HEK293 (cell line): ENCODE measurements at regions not wholly inside any gene's neighbourhood (a gene's known extent, or its start where the extent isn't known, plus 50 kb on each side); places are given as distances from the start of the nearest gene placed in this dataset.
"Not testable (repeated sequence)": the region's sequence is repeated elsewhere in the genome, so short reads cannot be mapped to it uniquely, and the experiment has no call there.

ENCODE experiments used
- CTCF ChIA-PET: fragments of 350-600 bp; formaldehyde crosslinking; extraction: SDS; loops from one replicate; lab custom pipeline; 2021; ENCODE audit warnings: antibody characterized with exemption; lab: Yijun Ruan, JAX
- POLR2A ChIA-PET: fragments of 300-600 bp; formaldehyde crosslinking; extraction: SDS; loops from one replicate; lab custom pipeline; 2020; ENCODE audit warnings: antibody characterized with exemption, inconsistent platforms; lab: Yijun Ruan, JAX
- H3K27ac ChIP-seq: fragments of 200-500 bp; sonication (Bioruptor generic); 2 replicates; pipeline ENCODE4 v1.5.1; 2014; ENCODE audit warnings: low read depth, low read length, control low read depth, inconsistent platforms; ENCODE audit errors: extremely low read depth
- H3K36me3 ChIP-seq, 2 experiments: fragments of 200-500 bp in 1 of 2; sonication (Bioruptor generic) in 1 of 2; 1 replicate in 1 of 2; 2 replicates in 1 of 2; pipeline ENCODE4 v1.5.1; 2014 to 2017; ENCODE audit warnings: inconsistent platforms in 2 of 2, low read length in 2 of 2; ENCODE audit not compliant: control insufficient read depth in 2 of 2, insufficient read depth in 1 of 2
- H3K4me1 ChIP-seq: fragments of 200-500 bp; sonication (Bioruptor generic); 2 replicates; pipeline ENCODE4 v1.5.1; 2014; ENCODE audit warnings: mild to moderate bottlenecking, low read length, inconsistent platforms; ENCODE audit not compliant: control insufficient read depth, insufficient read depth
- H3K4me3 ChIP-seq: 2 replicates; pipeline ENCODE4 v1.5.1; 2011; ENCODE audit warnings: low read depth, mild to moderate bottlenecking, control low read depth, low read length, moderate library complexity
- H3K9me3 ChIP-seq: fragments of 200-500 bp; sonication (Bioruptor generic); 2 replicates; pipeline ENCODE4 v1.5.1; 2014; ENCODE audit warnings: low read depth, low read length, inconsistent platforms; ENCODE audit not compliant: control insufficient read depth, insufficient read depth
- BCL11B ChIP-seq: fragments of 450-650 bp; formaldehyde crosslinking; IDR thresholded peaks from 2 replicates; pipeline ENCODE4 v1.5.1; 2016; ENCODE audit warnings: low read depth, missing biosample characterization, missing genetic modification characterization
- EGR2 ChIP-seq: fragments of 450-650 bp; formaldehyde crosslinking; IDR thresholded peaks from 2 replicates; pipeline ENCODE4 v1.5.1; 2016; ENCODE audit warnings: low read depth, missing biosample characterization, missing genetic modification characterization
- GLIS1 ChIP-seq: fragments of 450-650 bp; formaldehyde crosslinking; IDR thresholded peaks from 2 replicates; pipeline ENCODE4 v1.5.1; 2016; ENCODE audit warnings: missing biosample characterization, missing genetic modification characterization
- GLIS2 ChIP-seq: fragments of 450-650 bp; formaldehyde crosslinking; IDR thresholded peaks from 2 replicates; pipeline ENCODE4 v1.5.1; 2016; ENCODE audit warnings: missing biosample characterization, missing genetic modification characterization
- HOXA7 ChIP-seq: sonication (generic); formaldehyde crosslinking; IDR thresholded peaks from 2 replicates; pipeline ENCODE4 v1.8.1; 2022; ENCODE audit warnings: missing genetic modification reagents, borderline replicate concordance
- HOXD13 ChIP-seq: sonication (generic); formaldehyde crosslinking; IDR thresholded peaks from 2 replicates; pipeline ENCODE4 v1.8.0; 2022; ENCODE audit warnings: missing genetic modification reagents, borderline replicate concordance
- IKZF3 ChIP-seq: fragments of 450-650 bp; IDR thresholded peaks from 2 replicates; pipeline ENCODE4 v1.5.0; 2018; ENCODE audit warnings: missing biosample characterization, mild to moderate bottlenecking, missing genetic modification characterization, moderate library complexity
- INSM2 ChIP-seq: fragments of 450-650 bp; formaldehyde crosslinking; IDR thresholded peaks from 2 replicates; pipeline ENCODE4 v1.5.1; 2016; ENCODE audit warnings: missing biosample characterization, missing genetic modification characterization
- RBAK ChIP-seq: fragments of 450-650 bp; formaldehyde crosslinking; IDR thresholded peaks from 2 replicates; pipeline ENCODE4 v1.5.1; 2016; ENCODE audit warnings: missing biosample characterization, missing genetic modification characterization
- SETDB1 ChIP-seq: IDR thresholded peaks from one replicate; pipeline ENCODE4 v1.6.1; 2017; ENCODE audit warnings: mild to moderate bottlenecking, low read length, moderate library complexity, mixed read lengths; ENCODE audit not compliant: insufficient read length
- YY2 ChIP-seq: fragments of 450-650 bp; formaldehyde crosslinking; IDR thresholded peaks from 2 replicates; pipeline ENCODE4 v1.5.1; 2016; ENCODE audit warnings: missing biosample characterization, missing genetic modification characterization
- ZFP69B ChIP-seq: fragments of 450-650 bp; formaldehyde crosslinking; IDR thresholded peaks from 2 replicates; pipeline ENCODE4 v1.5.1; 2016; ENCODE audit warnings: missing biosample characterization, missing genetic modification characterization
- ZNF10 ChIP-seq: fragments of 450-650 bp; formaldehyde crosslinking; IDR thresholded peaks from 2 replicates; pipeline ENCODE4 v1.5.1; 2017; ENCODE audit warnings: missing biosample characterization, missing genetic modification characterization
- ZNF311 ChIP-seq: fragments of 450-650 bp; formaldehyde crosslinking; IDR thresholded peaks from 2 replicates; pipeline ENCODE4 v1.5.1; 2017; ENCODE audit warnings: missing biosample characterization, missing genetic modification characterization, borderline replicate concordance
- ZNF354C ChIP-seq: fragments of 450-650 bp; formaldehyde crosslinking; IDR thresholded peaks from 2 replicates; pipeline ENCODE4 v1.5.1; 2016; ENCODE audit warnings: missing biosample characterization, missing genetic modification characterization, low read depth, borderline replicate concordance
- ZNF548 ChIP-seq: fragments of 450-650 bp; formaldehyde crosslinking; IDR thresholded peaks from 2 replicates; pipeline ENCODE4 v1.5.1; 2016; ENCODE audit warnings: missing biosample characterization, missing genetic modification characterization
- ZNF571 ChIP-seq: fragments of 450-650 bp; formaldehyde crosslinking; IDR thresholded peaks from 2 replicates; pipeline ENCODE4 v1.5.0; 2017; ENCODE audit warnings: missing biosample characterization, missing genetic modification characterization
- ZNF707 ChIP-seq: fragments of 450-650 bp; formaldehyde crosslinking; IDR thresholded peaks from 2 replicates; pipeline ENCODE4 v1.5.1; 2016; ENCODE audit warnings: missing biosample characterization, missing genetic modification characterization
- ZNF777 ChIP-seq: fragments of 450-650 bp; formaldehyde crosslinking; IDR thresholded peaks from 2 replicates; pipeline ENCODE4 v1.5.1; 2017; ENCODE audit warnings: missing biosample characterization, missing genetic modification characterization, borderline replicate concordance
- ZNF837 ChIP-seq: fragments of 450-650 bp; formaldehyde crosslinking; IDR thresholded peaks from 2 replicates; pipeline ENCODE4 v1.5.1; 2016; ENCODE audit warnings: missing biosample characterization, missing genetic modification characterization
- TF ChIP-seq, protein P1 (sequence below): fragments of 450-650 bp; formaldehyde crosslinking; IDR thresholded peaks from 2 replicates; pipeline ENCODE4 v1.5.1; 2016; ENCODE audit warnings: missing biosample characterization, missing genetic modification characterization

GRCh38 chr9:115888131-115888530, 265.5 kb upstream of the PAPPA start:
- Histone ChIP-seq H3K4me1 (no peaks in the 10 kb centered on the region), H3K36me3 (no peaks in the 10 kb centered on the region), H3K9me3 (no peaks in the 10 kb centered on the region), H3K27ac (no peak overlapping the region), H3K4me3 (no peak overlapping the region)
- CTCF ChIA-PET = interaction anchor here (2.0 kb wide), 1 partner anchor 295 kb away, joined by 8 read pairs; no protein-coding TSS in a partner anchor
- no peak for TF ChIP-seq GLIS1 (tag by site-specific recombination)
- no peak for TF ChIP-seq RBAK (tag by site-specific recombination)
- TF ChIP-seq INSM2 = no peak
- no peak for TF ChIP-seq ZNF354C
- TF ChIP-seq IKZF3 (tag by site-specific recombination) = no peak
- no peak for TF ChIP-seq ZNF10
- TF ChIP-seq GLIS2 = no peak
- no peak for TF ChIP-seq ZNF548
- TF ChIP-seq ZNF777 (tag by site-specific recombination) = no peak
- no peak for TF ChIP-seq HOXA7
- TF ChIP-seq, protein P1, sequence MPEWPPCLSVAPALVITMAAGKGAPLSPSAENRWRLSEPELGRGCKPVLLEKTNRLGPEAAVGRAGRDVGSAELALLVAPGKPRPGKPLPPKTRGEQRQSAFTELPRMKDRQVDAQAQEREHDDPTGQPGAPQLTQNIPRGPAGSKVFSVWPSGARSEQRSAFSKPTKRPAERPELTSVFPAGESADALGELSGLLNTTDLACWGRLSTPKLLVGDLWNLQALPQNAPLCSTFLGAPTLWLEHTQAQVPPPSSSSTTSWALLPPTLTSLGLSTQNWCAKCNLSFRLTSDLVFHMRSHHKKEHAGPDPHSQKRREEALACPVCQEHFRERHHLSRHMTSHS = no peak
- no peak for TF ChIP-seq BCL11B (tag by site-specific recombination)
- no peak for TF ChIP-seq SETDB1
- TF ChIP-seq ZFP69B = no peak
- TF ChIP-seq ZNF311 (tag by site-specific recombination) = no peak
- no peak for TF ChIP-seq YY2 (tag by site-specific recombination)
- no peak for TF ChIP-seq ZNF837 (tag by site-specific recombination)
- TF ChIP-seq EGR2 (tag by site-specific recombination) = no peak
- no peak for TF ChIP-seq HOXD13
- POLR2A ChIA-PET = no interaction called here

DNA sequence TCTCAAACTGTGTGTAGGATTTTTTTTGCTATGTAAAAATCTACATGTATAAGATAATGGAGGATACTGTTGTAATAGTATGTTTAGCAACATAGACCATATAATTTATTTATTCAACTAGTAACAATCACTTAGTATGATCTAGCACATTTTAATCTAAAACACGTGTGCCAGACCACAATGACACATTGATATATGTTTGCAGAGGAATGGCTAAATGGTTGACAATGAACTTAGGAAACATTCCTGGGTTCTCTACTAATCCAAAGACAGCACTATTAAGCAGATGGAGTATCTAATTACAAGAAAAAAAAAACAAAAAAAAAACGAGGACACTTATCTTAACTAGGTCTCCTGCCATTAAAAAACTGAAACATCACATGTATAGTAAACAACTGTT, 261.7 kb upstream of the PAPPA start:
- CTCF ChIA-PET = interaction anchor here (1.3 kb wide), 1 partner anchor 298 kb away, joined by 3 read pairs; no protein-coding TSS in a partner anchor
- H3K9me3 ChIP-seq = no peaks in the 10 kb centered on the region
- TF ChIP-seq ZNF571 (tag by site-specific recombination) = no peak
- no peak for TF ChIP-seq ZNF707 (tag by site-specific recombination)
- TF ChIP-seq, all 188 proteins: peak for 0
- no peak overlapping the region for H3K27ac ChIP-seq
- POLR2A ChIA-PET = no interaction called here
- no peaks in the 10 kb centered on the region for H3K36me3 ChIP-seq
- H3K4me3 ChIP-seq = no peak overlapping the region
- H3K4me1 ChIP-seq = no peaks in the 10 kb centered on the region

- H3K4me3 ChIP-seq, H3K27ac ChIP-seq, CTCF ChIA-PET, H3K36me3 ChIP-seq, POLR2A ChIA-PET, H3K9me3 ChIP-seq, H3K4me1 ChIP-seq: not testable (repeated sequence)
These were observed 255.1 kb upstream of the PAPPA start for GRCh38 chr9:115898478-115898877.
